DMS114 treated with DMSO at 0.1 percent for 48 hours (cell line): ENCODE measurements at regions not wholly inside any gene's neighbourhood (a gene's known extent, or its start where the extent isn't known, plus 50 kb on each side); places are given as distances from the start of the nearest gene placed in this dataset.

ENCODE experiments used
- DNase-seq: peaks from one replicate; lab custom pipeline; 2025; ENCODE audit not compliant: unreplicated experiment; lab: John Stamatoyannopoulos, UW

DNA sequence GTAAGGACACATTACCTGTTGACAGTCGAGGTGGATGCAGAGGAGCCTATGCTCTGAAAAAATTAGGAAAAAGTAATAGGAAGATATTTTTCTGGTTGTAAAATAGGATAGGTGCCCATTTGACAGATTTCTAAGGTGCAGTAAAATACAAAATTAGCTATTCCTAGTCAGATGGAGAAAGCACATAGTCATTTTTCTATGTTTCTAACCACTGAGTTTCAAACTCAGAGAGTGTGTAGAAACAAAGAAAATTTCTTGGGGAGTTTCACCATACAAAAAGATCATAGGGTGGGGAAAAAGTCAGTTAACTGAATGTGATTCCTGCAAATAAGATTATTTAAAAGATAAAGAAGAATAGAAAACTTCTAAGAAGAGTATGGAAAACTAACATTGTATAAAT lies 666.9 kb downstream of the KCNT2 start:
- no peak for DNase-seq

DNA sequence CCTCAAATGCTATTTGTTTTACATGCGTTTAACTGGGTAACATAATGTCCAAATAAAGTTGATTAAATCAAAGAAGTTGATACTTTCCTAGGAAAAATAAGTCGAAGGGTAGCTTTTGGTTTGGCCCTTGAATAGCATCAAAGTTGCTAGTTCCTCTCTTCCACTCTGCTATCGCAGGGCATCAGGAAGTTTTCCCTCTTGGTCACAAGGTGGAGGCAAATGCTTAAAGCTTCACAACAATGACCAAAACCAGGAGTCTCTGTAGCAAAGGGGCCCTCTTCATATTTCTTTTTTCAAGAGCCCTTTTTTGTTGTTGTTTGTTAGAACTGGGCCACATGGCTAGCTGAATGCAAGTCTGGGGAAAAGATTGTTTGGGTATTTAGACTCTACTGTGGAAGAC lies 668.4 kb downstream of the KCNT2 start:
- DNase-seq, result peak; percentile 31

DNA sequence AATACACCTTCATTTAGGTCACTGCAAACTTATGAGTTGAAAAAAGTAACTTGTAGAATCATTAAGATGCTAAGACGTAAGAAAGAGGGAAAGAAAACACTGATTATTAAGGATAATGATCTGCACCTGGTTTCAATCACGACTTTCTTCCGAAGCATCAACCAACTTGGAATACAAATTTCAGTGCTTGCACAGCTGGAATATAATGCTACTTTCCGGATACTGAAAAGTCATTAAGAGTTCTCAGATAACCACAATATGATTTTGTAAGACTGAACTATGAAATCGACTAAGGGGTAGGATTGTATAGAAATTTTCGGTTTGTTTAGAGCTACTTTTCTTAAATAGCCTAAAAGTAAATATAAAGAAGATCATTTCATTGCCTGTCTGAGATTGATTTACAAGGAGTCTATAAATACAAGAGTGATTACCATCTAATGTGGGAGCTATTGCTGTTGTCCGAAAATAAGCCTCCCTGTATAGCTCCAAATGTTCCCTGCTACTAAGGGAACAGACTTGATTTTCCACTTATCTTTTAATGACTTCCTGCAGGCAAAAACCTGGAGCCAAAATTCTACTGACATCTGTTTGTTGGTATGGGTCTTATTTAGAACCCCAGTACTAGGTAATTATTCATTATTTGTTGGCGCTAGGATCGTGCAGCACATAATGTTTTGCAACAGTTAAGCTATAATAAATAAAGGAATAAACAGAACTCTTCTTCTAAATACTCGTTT lies 673.3 kb downstream of the KCNT2 start:
- no peak for DNase-seq

DNA sequence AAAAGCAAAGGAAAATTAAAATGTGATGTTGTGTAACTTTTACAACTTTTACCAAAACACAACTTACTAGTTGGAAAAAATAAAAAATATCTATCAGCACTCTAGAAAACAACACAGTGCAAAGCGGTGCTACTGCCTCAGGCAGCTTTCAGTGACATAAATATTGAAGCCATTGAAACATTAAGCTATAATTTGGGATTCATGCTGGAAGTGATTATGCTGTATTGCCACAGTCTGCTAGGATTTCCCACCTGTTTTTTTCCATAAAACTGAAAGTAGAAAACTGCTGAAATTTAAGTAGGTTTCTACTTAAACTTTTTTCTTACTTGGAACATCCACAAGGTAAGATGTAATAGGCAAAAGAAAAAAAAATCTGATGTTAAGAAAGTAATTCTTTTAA lies 674.4 kb downstream of the KCNT2 start:
- no peak for DNase-seq

DNA sequence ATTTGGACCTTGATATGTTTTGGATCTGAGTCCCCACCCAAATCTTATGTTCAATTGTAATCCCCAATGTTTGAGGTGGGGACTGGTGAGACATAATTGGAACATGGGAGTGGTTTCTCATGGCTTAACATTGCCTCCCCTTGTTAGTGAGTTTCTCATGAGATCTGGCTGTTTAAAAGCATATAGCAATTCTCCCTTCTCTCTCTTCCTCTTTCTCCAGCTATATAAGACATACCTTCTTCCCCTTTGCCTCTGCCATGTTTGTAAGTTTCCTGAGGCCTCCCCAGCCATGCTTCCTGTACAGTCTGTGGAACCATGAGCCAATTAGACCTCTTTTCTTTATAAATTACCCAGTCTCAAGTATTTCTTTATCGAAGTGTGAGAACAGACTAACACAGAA lies 692.4 kb downstream of the KCNT2 start:
- DNase-seq, result no peak

DNA sequence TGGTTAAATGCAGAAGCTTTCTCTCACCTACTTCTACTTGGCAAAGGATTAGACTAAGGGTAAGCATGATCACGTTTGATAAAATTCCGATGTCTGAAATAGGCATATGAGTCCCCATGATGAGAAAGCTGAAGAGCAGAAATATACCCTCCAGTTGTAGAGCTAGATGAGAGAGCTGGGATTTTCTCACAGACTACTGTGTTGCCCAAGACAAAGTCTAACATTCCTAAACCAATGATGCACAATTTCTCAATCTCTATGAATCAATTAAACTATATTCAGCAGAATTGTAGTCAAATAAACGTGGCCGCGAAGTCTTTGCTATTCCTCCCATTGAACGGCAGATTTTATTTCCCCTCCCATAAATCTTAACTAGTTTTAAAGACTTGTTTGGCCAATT lies 699.2 kb downstream of the KCNT2 start:
- DNase-seq, result no peak

DNA sequence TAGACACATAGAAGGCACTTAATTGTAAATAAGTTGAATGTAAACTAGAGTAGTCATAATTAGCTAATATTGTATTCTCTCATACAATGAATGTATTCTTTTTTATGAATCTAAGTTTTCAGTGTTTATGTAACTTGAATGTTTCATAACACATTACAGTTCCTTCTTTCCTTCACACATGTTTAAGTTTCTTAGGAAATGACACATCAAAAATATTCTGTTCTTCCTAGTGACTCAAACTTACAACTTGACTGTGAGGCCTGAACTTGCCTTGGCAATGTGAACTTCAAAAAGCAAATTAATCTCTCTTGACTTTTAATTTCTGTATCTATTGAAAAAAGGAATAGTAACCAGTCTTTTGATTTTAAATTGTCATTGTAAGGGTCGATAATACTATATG lies 700.1 kb downstream of the KCNT2 start:
- no peak for DNase-seq

DNA sequence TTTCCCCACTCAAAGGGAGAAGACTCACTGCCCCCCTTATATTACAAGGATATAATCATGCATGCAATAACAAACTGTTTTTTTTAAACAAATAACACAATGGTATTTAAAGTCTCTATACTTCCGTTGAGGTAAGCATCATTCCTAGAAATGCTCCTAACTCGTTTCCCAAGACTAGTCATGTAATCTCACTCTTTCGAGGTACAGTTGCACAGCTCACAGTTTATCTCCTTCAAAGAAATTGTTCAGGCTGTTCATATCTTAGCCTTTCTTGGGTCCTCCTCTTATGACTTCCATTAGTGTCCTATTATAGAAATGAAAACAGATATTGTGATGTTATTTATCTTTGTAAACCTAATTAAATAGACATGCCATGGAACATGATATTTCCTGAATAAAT lies 705.0 kb downstream of the KCNT2 start:
- no peak for DNase-seq

DNA sequence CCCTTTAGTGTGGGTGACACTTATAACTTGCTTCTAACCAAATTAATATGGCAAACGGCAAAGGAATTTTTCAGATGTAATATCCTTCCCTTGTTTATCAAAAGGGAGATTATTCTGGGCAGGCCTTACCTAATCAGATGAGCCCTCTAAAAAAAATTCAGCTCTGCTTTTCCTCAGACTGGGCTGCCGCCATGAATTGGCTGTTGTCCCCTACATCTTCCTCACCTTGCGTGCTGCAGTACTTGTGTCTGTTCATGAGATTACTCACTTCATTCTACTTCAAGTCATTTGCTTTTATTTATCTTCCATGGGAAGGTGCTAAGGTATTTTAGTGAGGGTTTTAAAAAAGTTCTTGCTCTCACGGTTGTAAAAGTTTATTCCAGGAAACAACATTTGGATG lies 705.5 kb downstream of the KCNT2 start:
- DNase-seq, result no peak

DNA sequence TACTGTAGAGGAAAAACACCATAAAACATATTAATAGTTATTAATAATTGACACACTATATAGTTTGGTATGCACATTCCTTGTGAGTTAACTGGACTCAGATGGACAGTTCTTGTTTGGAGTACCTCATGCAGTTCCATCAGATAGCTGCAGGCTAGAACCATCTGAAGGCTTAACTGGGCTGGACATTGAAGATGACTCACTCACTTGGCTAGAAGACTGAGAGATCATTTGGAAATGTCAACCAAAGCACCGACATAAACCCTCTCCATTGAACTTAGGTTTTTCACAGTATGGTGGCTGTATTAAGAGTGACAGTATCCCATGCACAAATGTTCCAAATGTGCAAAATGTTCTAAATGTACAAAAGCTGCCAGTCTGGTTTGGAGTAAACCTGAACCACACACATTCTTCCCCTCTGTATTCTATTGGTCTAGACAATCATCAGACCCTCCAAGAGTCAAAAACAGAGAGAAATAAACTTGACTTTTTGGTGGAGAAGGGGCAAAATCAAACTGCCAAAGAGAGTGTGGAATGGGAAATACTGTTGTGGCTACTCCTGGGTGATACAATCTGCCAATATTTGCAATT lies 708.4 kb downstream of the KCNT2 start:
- DNase-seq, result no peak

DNA sequence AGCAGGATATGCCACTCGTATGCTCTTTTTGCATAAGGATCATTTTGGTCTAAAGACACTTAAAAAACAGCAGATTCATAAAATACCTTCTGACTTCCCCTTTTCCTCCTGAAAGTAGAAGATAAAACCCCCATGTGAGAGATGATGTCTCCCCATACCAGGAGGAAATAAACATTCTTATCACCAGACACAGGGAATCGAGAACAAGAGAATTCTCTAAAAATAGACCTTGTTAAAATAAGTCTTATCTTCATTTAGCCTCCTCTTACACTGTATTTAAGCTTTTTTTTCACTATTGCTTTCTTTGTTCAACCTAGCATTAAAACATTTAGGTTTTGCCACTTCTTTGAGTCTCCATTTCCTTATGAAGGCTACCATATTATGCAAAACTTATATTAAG lies 709.3 kb downstream of the KCNT2 start:
- DNase-seq, result no peak

DNA sequence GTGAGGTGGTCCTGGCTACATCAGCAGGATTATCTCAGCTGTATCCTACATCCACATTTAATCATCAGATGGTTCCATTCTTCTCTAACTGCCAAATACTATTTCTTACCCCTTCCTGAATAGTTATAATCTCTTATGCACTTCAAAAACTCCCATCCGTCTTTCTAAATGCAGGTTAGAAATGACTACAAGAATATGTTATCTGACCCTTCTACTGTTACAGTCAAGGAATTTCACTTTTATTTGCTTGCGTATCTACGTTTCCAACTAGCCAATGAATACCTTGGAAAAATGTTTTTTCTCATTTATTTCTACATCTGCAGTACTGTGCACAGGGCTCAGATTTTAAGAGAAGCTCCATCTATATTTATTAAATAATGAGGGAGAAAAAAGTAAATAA lies 709.9 kb downstream of the KCNT2 start:
- DNase-seq, result no peak

DNA sequence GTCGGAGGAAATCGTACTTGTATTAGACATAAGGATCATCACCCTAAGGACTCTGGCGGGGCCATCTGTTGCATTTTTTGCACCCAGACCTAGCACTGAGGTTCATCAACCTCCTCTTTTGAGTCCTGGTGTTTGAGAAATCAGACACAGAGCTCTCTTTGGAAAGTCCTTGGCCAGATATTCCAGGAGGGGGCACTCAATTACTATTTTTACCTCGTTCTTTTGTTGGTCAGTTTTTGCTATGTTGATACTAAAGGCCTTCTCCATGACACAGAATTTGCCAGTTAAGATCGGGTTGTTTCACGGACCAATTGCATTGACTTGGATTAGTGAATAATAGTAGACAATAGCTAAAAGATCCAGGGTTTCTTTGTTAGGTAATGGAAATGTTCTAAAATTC lies 711.2 kb downstream of the KCNT2 start:
- no peak for DNase-seq

DNA sequence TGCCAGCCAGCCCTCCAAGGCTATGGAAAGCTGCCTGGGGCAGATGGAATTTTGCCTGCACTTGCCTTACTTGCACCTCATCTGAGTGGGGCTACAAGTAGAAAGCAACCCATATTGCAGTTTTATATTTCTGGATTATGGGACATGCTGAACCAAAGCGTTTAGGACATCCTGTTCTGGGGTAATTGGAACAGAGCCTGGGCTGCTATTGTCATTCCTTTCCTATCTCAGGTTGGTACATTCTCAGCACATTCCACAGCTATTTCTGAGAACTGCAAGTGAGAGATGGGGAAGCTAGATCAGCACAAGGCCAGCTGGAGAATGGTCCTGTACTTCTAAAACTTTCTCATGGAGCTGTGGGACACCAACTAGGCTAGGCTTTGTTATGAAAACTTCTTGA lies 713.8 kb downstream of the KCNT2 start:
- DNase-seq, result no peak

DNA sequence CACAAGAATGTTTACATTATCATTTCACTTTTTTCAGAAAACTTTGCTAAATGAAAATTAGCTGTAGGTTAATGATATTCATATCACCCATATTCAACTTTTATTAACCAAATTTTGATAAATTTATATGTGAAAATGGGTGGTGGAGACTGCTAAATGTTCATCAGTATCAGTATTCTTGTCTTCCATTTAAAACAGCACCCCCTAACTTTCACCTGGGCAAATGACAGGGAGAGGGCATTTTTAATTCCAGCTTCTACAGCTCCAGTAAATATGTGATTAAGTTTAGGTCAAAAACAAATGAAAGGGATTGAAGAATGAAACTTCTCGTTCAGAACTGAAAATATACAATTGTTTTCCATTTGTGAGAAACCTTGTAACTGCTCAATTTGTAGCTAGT lies 722.2 kb downstream of the KCNT2 start:
- DNase-seq, result no peak

DNA sequence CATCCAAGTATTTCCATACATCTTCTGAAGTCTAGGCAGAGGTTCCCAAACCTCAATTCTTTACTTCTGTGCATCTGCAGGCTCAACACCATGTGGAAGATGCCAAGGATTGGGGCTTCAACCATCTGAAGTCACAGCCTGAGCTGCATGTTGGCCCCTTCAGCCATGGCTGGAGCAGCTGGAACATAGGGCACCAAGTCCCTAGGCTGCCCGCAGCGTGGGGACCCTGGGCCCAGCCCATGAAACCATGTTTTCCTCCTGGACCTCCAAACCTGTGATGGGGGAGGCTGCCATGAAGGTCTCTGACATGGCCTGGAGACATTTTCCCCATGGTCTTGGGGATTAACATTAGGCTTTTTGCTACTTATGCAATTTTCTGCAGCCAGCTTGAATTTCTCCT lies 729.8 kb downstream of the KCNT2 start:
- no peak for DNase-seq

DNA sequence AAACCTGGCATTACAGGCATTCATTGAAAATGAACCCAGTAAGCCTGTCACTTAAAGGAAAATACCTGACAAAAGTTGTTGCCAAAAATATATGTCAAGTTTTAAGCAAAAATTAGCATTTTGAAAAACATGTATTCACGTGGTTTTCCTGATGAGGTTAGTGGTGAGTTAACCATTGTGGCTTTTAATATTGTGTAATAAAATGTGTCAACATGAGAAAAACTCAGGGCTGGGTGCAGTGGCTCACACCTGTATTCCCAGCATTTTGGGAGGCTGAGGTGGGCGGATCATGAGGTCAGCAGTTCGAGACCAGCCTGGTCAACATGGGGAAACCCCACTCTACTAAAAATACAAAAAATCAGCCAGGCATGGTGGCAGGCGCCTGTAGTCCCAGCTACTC lies 731.4 kb downstream of the KCNT2 start:
- DNase-seq, result no peak

DNA sequence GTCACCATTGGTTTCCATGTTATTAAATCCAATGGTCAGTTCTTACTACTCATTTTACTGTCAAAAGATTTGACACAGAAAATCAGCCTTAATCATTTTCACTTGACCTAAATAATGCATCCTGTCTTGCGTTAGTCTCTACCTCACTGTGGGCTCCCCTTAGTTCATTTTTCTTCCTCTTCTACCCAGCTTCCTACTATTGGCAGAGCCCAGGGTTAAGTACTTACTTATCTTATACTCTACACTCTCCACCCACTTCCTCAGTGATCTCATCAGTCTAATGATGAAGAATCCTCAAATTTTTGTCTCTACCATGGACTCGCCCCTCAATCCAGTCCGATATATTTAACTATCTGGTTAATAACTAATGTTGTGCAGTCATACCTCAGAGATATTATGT lies 735.9 kb downstream of the KCNT2 start:
- DNase-seq, result no peak

DNA sequence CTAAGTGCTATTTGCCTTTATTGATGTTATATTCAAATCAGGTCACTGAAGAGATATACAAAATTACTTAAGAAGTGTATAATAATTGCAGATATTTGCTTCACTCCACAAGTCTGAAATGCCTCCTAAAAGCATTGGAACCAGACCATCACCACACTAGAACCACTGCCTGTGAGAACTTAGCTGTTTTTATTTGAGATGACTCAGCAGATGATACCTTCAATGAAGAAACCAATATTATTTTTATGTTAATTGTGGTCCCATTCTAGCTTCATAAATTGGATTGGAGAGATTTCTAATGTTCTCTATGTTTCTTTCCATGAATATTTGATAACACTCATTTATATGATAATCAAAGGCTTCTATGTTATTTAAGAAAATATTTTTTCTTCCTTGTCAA lies 740.6 kb downstream of the KCNT2 start:
- DNase-seq, result no peak

DNA sequence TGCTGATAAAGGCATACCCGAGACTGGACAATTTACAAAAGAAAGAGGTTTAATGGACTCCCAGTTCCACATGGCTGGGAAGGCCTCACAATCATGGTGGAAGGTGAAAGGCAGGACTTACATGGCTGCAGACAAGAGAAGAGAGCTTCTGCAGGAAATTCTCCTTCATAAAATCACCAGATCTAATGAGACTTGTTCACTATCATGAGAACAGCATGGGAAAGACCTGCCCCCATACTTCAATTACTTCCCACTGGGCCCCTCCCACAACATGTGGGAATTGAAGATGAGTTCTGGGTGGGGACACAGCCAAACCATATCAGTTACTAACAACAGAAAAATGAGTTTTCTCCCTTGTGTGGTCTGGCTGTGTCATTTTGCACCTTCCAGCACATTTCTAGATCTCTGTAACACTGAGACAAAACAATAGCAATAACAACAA lies 741.4 kb downstream of the KCNT2 start:
- DNase-seq, result no peak

DNA sequence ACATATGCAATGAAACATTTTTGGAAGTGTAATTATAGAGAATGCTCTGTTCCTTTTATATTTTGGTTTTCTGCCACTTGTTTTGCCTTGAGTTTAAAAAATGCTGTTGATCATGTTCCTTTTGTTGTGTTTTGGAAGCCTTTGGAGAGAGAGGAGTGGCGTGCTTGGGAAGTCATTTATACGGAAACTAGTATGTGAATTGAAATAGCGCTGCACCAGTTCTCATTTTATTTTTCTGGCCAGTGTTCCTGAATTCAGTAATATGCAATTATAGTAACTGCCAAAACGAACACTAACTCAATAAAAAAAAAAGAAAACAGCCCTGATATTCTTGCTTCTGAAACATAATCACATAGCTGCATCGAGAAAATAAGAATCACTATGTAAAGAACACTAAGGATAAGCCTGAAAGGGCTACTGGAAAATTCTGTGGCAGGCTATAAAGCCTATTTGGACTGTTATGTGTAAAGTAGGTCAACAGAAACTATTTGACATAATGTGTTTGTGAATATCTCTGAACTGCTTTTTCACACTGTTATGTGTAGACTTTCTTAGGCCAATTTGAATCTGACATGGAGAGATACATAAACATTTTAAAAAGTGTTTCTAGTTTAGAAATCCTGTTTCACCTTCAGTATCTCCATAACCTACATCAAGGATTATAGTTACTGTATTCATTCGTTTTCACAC lies 742.0 kb downstream of the KCNT2 start:
- DNase-seq, result no peak

DNA sequence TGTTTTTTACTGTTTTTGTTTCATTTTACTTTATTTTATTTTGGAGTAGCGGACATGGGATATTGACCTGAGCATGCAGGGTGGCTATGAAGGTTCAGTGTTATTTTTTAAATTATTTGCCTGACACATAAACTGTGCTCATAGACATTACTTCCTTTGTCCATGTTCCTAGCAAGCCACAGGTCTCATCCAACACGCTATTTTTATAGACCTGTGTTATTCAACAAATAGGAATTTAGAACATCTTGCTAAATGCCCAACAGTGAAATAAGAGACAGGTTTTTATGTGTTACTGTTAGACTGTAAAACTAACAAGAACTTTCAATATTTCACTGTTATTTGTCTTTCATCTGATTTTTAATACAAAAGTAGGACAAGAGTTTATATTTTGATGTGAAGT lies 756.4 kb downstream of the KCNT2 start:
- DNase-seq, result no peak
